ENCODE measurements at regions not wholly inside any gene's neighbourhood (a gene's known extent, or its start where the extent isn't known, plus 50 kb on each side); places are given as distances from the start of the nearest gene placed in this dataset.
"Not testable (repeated sequence)": the region's sequence is repeated elsewhere in the genome, so short reads cannot be mapped to it uniquely, and the experiment has no call there.

DNA sequence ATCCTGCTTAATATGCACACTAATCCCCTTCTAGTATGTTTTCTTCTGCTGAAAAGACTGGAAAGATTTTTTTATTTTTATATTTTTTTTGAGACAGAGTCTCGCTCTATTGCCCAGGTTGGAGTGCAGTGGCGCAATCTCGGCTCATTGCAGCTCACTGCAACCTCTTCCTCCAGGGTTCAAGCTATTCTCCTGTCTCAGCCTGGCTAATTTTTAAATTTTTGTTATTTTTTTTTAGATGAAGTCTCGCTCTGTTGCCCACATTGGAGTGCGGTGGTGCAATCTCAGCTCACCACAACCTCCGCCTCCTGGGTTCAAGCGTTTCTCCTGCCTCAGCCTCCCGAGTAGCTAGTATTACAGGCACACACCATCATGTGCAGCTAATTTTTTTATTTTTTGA is 1261.4 kb upstream of the ADGRL2 start:
- not testable (repeated sequence) for DNase-seq

- DNase-seq = no peak
These were observed 1264.3 kb upstream of the ADGRL2 start for GRCh38 chr1:80536461-80536860.

- no peak for DNase-seq
These were observed 1265.3 kb upstream of the ADGRL2 start for GRCh38 chr1:80535466-80535865.

DNA sequence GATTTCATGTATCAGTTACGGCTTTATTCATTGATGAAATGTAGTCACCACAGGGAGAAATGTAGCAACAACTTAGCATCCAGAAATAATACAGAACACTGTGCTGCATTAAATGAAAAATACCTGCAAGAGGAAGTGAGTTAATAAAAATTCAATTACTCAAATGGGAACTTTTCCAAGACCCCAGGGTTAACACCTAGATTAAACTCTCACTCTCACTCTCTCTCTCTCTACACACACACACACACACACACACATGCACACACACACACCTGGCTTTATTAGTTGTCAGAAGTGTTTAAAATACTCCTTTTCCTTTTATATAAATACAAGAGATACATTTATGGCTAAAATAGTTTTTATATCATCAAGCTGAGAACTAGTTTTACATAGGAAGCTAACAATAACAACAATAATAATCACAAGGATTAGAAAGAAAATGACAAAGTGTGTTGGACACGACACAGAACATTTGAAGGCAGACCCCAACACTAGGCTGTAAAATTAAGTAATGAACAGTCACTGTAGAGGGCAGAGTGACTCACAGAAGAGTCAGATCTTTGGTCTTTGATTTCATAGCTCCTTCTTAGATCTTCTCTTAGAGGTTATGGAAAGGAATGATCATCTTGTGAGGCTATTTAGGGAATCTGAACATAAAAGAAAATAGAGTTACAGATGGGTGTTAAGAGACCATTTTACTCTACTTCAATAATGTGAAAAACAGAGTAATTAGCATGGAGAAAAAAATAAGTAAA is 1266.0 kb upstream of the ADGRL2 start:
- DNase-seq = no peak

DNA sequence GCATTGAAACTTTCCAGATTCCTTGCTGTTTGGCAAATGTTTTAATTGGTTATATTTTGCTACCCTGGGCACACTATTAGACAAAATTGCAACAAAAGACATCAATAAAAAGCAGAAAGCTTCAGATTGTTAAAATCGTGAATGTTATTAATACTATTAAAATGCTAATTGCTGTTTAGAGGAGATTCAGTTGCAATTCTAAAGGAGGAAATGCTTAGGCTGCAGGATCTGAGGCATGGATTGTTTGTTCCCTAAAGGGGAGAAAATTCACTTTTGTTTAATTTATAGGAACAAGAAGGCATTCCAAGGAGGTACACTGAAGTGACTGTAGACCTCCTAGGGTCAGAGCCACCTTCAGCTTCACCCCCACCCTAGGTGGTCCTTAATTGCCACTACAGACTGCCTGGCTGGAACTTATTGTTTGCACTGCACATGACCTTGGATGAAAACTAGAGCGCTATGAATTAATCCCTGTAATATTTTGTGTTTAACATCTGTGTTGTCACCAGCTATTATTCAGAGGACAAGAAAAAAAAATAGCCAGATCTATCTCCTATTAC is 1266.9 kb upstream of the ADGRL2 start:
- DNase-seq = no peak

- DNase-seq = no peak
These were observed 1267.6 kb upstream of the ADGRL2 start for GRCh38 chr1:80533093-80533492.

DNA sequence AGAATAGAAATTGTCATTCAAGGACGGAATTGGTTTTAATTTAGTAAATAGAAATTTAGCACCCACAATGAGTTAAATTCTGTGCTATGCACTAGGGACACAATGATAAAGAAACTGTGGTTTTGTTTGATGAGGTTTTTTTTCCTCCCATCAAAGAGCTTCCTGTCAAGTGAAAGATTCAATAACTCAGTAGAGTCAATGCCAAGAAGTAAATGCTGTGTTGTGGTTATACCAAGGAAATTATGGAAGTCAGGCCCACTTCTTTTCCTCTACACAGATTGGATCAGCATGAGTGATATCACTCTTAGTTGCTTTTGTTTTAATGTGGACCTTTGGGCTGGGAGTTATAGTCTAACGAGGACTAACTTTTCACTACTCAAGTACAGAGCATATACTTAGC is 1269.6 kb upstream of the ADGRL2 start:
- no peak for DNase-seq

GRCh38 chr1:80529546-80529945 is 1271.2 kb upstream of the ADGRL2 start:
- no peak for DNase-seq

- no peak for DNase-seq
These were observed 1276.9 kb upstream of the ADGRL2 start for GRCh38 chr1:80523861-80524260.

GRCh38 chr1:80523071-80523470 is 1277.7 kb upstream of the ADGRL2 start:
- DNase-seq = not testable (repeated sequence)

DNA sequence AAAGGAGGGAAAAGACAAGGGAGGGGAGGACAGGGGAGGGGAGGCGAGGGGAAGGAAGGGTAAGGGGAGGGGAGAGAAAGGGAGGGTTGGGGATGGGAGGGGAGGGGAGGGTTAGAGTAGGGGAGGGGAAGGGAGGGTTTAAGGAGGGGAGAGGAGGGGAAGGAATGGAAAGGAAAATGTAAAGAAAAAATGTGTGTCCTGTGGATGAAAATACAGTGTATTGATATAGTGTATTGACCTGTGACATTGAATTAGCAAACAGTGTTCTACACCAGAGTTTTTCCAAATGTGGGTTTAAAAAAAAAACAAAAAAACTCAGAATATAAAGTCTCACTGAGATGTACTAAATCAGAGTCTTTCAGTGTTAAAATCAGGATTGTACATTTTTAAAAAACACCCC is 1279.8 kb upstream of the ADGRL2 start:
- no peak for DNase-seq

DNA sequence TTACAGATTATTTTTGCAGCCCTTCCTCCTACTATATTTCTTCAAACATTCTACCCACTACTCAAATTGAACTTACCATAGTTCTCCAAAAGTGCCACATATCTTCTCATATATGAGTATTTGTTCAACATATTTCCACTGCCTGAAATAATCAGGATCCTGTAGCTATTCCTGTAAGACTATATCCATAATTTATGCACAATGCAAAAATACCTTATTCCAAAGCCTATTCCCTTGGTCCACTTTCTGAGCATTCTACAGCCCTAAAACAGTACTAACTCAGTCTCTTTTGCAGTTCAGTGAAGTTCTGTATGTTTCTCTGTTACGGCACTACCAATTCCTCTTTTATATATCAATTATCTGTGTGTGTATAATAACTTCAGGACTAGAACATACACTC is 1283.7 kb upstream of the ADGRL2 start:
- DNase-seq = no peak

- no peak for DNase-seq
These were observed 1290.7 kb upstream of the ADGRL2 start for GRCh38 chr1:80509965-80510522.

- DNase-seq = no peak
These were observed 1294.5 kb upstream of the ADGRL2 start for GRCh38 chr1:80506216-80506615.

DNA sequence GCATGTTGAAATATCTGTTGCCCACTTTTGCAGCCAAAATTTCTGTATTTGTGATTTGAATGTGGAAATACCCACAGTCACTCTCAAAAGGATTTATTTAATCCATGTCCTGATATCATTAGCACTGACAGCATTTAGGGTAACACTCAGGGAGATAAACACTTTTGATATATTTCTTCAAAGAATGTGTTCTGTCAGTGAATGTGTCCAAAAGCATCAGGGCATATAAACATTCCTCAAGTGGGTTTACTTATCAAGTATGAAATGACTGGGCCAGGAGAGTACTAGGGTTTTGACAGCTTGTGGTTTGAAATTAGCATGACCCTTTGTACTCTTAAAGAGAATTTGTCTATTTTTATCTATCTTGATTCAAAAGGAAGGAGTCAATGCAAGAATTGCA is 1302.1 kb upstream of the ADGRL2 start:
- DNase-seq = no peak

GRCh38 chr1:80495806-80496205 is 1304.9 kb upstream of the ADGRL2 start:
- no peak for DNase-seq

- DNase-seq = no peak
These were observed 1328.6 kb upstream of the ADGRL2 start for GRCh38 chr1:80472145-80472544.

- DNase-seq = no peak
These were observed 1332.4 kb upstream of the ADGRL2 start for GRCh38 chr1:80468356-80468755.

DNA sequence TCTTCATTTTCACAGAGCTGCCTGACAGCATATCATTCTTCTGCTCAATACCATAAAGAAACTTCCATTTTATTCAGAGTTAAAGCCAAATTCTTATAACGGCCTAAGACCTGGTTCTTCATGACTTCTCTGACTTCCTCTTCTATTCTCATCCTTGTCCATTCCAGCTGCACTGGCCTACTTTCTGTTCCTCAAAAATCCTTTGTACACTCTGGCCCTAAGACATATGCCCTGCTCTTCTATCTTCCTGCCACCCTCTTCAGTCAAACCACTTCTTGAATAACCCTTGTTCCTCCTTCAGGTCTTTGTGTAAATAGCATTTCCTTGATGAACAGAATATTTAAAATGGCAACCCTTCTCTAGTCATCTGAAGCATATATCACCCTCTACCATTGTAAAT is 1338.7 kb upstream of the ADGRL2 start:
- DNase-seq = no peak

DNA sequence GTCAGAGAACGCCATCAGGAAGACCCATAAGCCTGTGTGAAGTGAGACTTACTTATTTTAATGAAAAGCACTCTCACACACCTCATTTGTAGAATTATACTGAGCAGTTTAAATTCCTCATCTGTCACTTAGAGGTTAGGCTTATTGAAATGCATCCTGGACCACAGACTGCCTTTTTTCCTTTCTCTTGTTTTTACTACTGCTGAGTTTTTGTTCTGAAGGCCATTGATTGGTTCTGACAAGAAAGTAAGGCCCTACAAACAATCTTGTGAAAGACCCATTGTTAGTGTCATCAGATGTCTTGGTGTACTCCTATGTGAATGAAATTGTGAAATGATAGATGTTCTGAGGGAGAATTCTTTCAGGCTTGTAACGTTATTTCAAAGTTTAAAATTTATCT is 1343.3 kb upstream of the ADGRL2 start:
- DNase-seq = no peak

DNA sequence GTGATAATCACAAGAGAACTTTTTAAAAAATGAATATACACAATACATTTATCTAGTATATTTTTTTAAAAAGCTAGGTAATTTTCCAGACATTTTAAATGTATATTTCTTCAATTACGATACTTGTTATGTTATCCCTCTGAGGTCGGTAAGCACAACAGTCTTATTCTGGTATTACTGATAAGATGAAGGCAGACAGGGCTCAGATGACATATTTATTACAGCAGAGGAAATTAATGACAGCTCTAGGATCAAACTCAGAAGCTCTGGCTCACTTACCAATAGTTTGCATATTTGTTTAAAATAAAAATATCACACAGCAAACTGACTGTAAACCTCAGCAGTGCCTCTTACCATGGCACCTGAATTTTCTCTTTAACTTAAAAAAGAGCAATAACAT is 1347.0 kb upstream of the ADGRL2 start:
- DNase-seq = no peak

DNA sequence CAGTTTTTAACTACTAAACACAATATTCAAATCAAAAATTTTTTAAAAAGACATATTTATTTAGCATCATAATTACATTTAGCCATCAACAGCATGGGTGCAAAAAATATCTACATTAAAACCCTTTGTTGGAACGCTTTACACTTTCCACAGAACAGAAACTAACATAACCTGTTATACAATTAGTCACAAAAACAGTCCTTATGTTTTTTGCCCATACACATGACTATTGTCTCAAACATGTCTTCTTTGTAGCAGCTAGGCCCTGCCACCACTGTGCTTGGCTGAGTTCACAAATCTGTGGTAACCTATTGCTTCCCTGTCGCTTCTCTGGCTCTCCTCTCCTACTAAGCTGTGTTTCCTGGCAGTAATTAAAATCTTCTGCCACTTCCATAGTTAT is 1350.0 kb upstream of the ADGRL2 start:
- no peak for DNase-seq

DNA sequence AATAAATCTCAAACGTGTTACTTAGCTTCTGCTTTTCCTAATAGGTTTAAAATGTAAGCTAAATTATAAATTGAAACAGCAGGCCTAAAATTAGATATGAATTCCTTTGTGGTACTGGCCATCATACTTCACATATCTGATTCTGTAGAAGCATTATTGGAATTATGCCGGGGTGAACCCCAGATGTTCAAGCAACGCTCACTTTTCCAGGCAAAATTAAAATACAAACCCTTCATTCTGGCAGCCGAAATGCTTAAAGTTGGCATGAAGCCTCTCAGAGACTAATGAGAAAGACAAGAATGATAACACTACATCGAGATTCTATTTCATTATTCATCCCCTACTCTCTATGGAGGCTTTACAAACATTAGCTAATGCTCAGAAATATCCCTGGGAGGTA is 1352.7 kb upstream of the ADGRL2 start:
- no peak for DNase-seq

DNA sequence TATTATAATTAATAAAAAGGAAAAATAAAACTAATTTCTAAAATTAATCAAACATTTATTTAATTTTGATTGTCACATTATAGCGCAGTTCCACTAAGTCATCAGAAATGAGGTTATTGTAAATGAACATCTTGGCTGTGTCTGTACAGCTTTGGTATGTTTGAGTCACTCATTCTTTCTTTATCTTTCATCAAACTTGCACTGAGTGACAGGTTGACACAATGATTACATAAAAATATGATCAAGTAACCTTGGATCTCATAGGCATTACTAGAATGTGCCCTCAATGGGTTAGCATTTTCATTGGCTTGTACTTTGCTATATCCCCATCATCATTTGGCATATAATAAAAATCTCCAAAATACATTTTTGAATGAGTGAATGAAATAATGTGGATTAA is 1353.2 kb upstream of the ADGRL2 start:
- no peak for DNase-seq

GRCh38 chr1:80445033-80445432 is 1355.7 kb upstream of the ADGRL2 start:
- no peak for DNase-seq

All from femur (tissue), 1 donor.